IMR-90 (cell line): ENCODE measurements at regions not wholly inside any gene's neighbourhood (a gene's known extent, or its start where the extent isn't known, plus 50 kb on each side); places are given as distances from the start of the nearest gene placed in this dataset.
A peak's percentile ranks its signal among the peaks of the same experiment; 100 is the strongest.

Source experiments
- ATAC-seq: fragments of 200-7000 bp; cut with Tn5 transposase; 2 replicates; pipeline ENCODE4 v1.9.1; 2020; ENCODE audit warnings: low read depth, mild to moderate bottlenecking, moderate library complexity
- BruUV-seq: library from RNA; stranded (reverse); fragments of 400-500 nt; replicated peaks from 2 replicates; lab custom pipeline; 2021; lab: Mats Ljungman, UMichigan
- CTCF ChIA-PET: fragments of 300-600 bp; formaldehyde crosslinking; extraction: SDS; loops from one replicate; lab custom pipeline; 2021; ENCODE audit warnings: antibody characterized with exemption; lab: Yijun Ruan, JAX
- POLR2A ChIA-PET: fragments of 300-600 bp; sonication (Branson Sonifier 250); formaldehyde crosslinking; loops from one replicate; lab custom pipeline; 2022; ENCODE audit warnings: antibody characterized with exemption; ENCODE audit not compliant: unreplicated experiment; lab: Charles Lee
- DNase-seq: peaks from one replicate; pipeline ENCODE4 v3.0.0; 2013
- H2AFZ ChIP-seq: replicated peaks from 2 replicates; pipeline ENCODE3; 2013; ENCODE audit warnings: low read length, mild to moderate bottlenecking; ENCODE audit not compliant: poor library complexity
- H2AK5ac ChIP-seq: 2 replicates; pipeline ENCODE4 v1.6.1; 2013; ENCODE audit warnings: low read depth, low read length, inconsistent platforms
- H2AK9ac ChIP-seq: replicated peaks from 2 replicates; pipeline ENCODE3; 2013; ENCODE audit warnings: mild to moderate bottlenecking, low read depth, low read length, moderate library complexity; ENCODE audit not compliant: poor library complexity
- H2BK120ac ChIP-seq: 2 replicates; pipeline ENCODE4 v1.6.1; 2013; ENCODE audit warnings: low read depth, low read length, inconsistent platforms
- H2BK15ac ChIP-seq: 3 replicates; pipeline ENCODE4 v1.6.1; 2013; ENCODE audit warnings: low read depth, low read length, inconsistent platforms
- H2BK20ac ChIP-seq: 2 replicates; pipeline ENCODE4 v1.6.1; 2013; ENCODE audit warnings: low read depth, mild to moderate bottlenecking, inconsistent platforms, low read length, moderate library complexity
- H2BK5ac ChIP-seq: 2 replicates; pipeline ENCODE4 v1.6.1; 2013; ENCODE audit warnings: mild to moderate bottlenecking, low read depth, low read length, inconsistent platforms; ENCODE audit not compliant: poor library complexity, severe bottlenecking
- H3K14ac ChIP-seq: replicated peaks from 2 replicates; pipeline ENCODE4 v1.6.1; 2013; ENCODE audit warnings: low read depth, low read length, inconsistent platforms
- H3K18ac ChIP-seq: 2 replicates; pipeline ENCODE4 v1.6.1; 2013; ENCODE audit warnings: low read depth, low read length, control low read depth
- H3K23ac ChIP-seq: 2 replicates; pipeline ENCODE4 v1.6.1; 2013; ENCODE audit warnings: low read depth, low read length, inconsistent platforms
- H3K27ac ChIP-seq: 2 replicates; pipeline ENCODE4 v1.5.1; 2013; ENCODE audit warnings: mild to moderate bottlenecking, control low read depth, low read length; ENCODE audit not compliant: insufficient read depth
- H3K27me3 ChIP-seq: 2 replicates; pipeline ENCODE4 v1.6.1; 2013; ENCODE audit warnings: low read length; ENCODE audit not compliant: control insufficient read depth, insufficient read depth
- H3K36me3 ChIP-seq: 2 replicates; pipeline ENCODE4 v1.6.1; 2013; ENCODE audit warnings: low read length, mixed read lengths; ENCODE audit not compliant: control insufficient read depth, insufficient read depth
- H3K4ac ChIP-seq: 2 replicates; pipeline ENCODE4 v1.6.1; 2013; ENCODE audit warnings: low read depth, low read length, inconsistent platforms
- H3K4me1 ChIP-seq: 2 replicates; pipeline ENCODE4 v1.6.1; 2013; ENCODE audit warnings: low read length, mixed read lengths; ENCODE audit not compliant: control insufficient read depth, insufficient read depth
- H3K4me2 ChIP-seq: 2 replicates; pipeline ENCODE4 v1.6.1; 2013; ENCODE audit warnings: low read depth, mild to moderate bottlenecking, control low read depth, low read length, moderate library complexity
- H3K4me3 ChIP-seq: 2 replicates; pipeline ENCODE4 v1.5.1; 2013; ENCODE audit warnings: low read depth, mild to moderate bottlenecking, control low read depth, low read length, moderate library complexity; ENCODE audit not compliant: insufficient read depth
- H3K56ac ChIP-seq: 2 replicates; pipeline ENCODE4 v1.6.1; 2013; ENCODE audit warnings: low read length, inconsistent platforms; ENCODE audit not compliant: insufficient read depth; ENCODE audit errors: extremely low read depth
- H3K79me1 ChIP-seq, 2 experiments: 2 replicates each; pipeline ENCODE4 v1.6.1; 2013; ENCODE audit warnings: low read length in 2 of 2, inconsistent platforms in 1 of 2, low read depth in 1 of 2
- H3K9ac ChIP-seq: 2 replicates; pipeline ENCODE4 v1.6.1; 2013; ENCODE audit warnings: low read depth, low read length, control low read depth
- H3K9me1 ChIP-seq: 2 replicates; pipeline ENCODE4 v1.6.1; 2013; ENCODE audit warnings: low read length, inconsistent platforms; ENCODE audit not compliant: insufficient read depth
- H3K9me3 ChIP-seq: 2 replicates; pipeline ENCODE4 v1.6.1; 2013; ENCODE audit warnings: low read length; ENCODE audit not compliant: control insufficient read depth, insufficient read depth
- H4K20me1 ChIP-seq: 2 replicates; pipeline ENCODE4 v1.6.1; 2013; ENCODE audit warnings: low read length, inconsistent platforms; ENCODE audit not compliant: insufficient read depth
- H4K5ac ChIP-seq: 2 replicates; pipeline ENCODE4 v1.6.1; 2013; ENCODE audit warnings: mild to moderate bottlenecking, low read depth, low read length, control low read depth
- H4K8ac ChIP-seq, 2 experiments: 2 replicates each; pipeline ENCODE4 v1.6.1; 2013; ENCODE audit warnings: low read depth in 2 of 2, low read length in 2 of 2, control low read depth in 1 of 2, inconsistent platforms in 1 of 2
- H4K91ac ChIP-seq: 2 replicates; pipeline ENCODE4 v1.6.1; 2013; ENCODE audit warnings: low read depth, low read length, inconsistent platforms; ENCODE audit not compliant: insufficient read depth
- BHLHE40 ChIP-seq: fragments of 150-350 bp; IDR thresholded peaks from 2 replicates; pipeline ENCODE4 v1.6.1; 2016; ENCODE audit warnings: mild to moderate bottlenecking, low read depth, low read length
- FOS ChIP-seq: fragments of 150-350 bp; IDR thresholded peaks from 2 replicates; pipeline ENCODE4 v1.6.1; 2016; ENCODE audit warnings: low read depth, low read length
- WGBS, 2 experiments: methylation state at CpG; one replicate each; pipeline versions ENCODE4 v1.1.5 to v1.1.7; 2013; ENCODE audit warnings: missing lambda C conversion rate in 2 of 2; ENCODE audit not compliant: insufficient read length in 1 of 2; ENCODE audit errors: extremely low coverage in 2 of 2; 5-methylcytosine and 5-hydroxymethylcytosine counted together
- dilution Hi-C: fragments of 300-500 bp; cut with HindIII; formaldehyde crosslinking; loops from one replicate; pipeline ENCODE4 v1.14.3; 2018; ENCODE audit warnings: low sequenced_read_pairs; ENCODE audit not compliant: unreplicated experiment
- in situ Hi-C: fragments of 300-500 bp; cut with MboI; formaldehyde crosslinking; loops from 3 replicates; pipeline ENCODE4 v1.14.3; 2019; ENCODE audit warnings: low sequenced_read_pairs, inconsistent platforms, mixed read lengths
- intact Hi-C: fragments of 100-400 bp; cut with micrococcal nuclease; formaldehyde crosslinking; loops from 2 replicates; pipeline ENCODE4 v1.10.0; 2022

DNA sequence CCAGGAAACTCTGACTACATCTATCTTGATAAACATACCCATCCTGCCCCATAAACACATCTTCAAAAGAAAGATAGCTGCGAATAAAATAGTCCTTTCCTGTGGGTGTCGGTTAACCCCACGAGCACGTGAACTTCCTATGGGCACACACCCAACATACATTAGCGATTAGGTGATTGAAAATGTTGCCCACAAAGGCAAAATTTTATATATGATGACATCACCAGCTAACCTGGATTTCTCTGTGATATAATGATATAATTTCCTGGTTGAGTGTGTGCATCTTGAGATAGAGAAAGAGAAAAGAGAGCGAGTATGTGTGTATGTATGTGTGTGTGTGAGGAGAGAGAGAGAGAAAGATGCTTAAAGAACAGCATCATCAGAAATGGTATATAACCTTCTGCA lies 296.1 kb downstream of the PTPRC start:
- ChIA-PET CTCF (interaction anchor here (0.6 to 0.7 kb wide), 2 partner anchors 31 to 126 kb away, joined by 3 read pairs; no protein-coding TSS in a partner anchor), POLR2A (no interaction called here)
- Histone ChIP-seq H3K18ac (peak overlapping the region; percentile 70), H2AK9ac (no peak overlapping the region), H2AFZ (no peak overlapping the region), H3K27me3 (no peaks in the 10 kb centered on the region), H3K23ac (peak overlapping the region; percentile 57; the same call in 1 of the 2 replicates), H2BK120ac (peak overlapping the region; percentile 52), H2BK15ac (peak overlapping the region; percentile 69; the same call in 2 of the 3 replicates), H4K5ac (peak overlapping the region; percentile 85), H3K4me3 (peak overlapping the region; percentile 89), H3K56ac (peak overlapping the region; percentile 73), H2AK5ac (0 out of 2 replicates have a peak overlapping the region, but pooled peaks have one; percentile 75), H2BK5ac (peak overlapping the region; percentile 92), H3K36me3 (no peaks in the 10 kb centered on the region), H4K20me1 (peaks cover 9% of the 10 kb centered on the region; the same call in 1 of the 2 replicates), H3K79me1 (peaks cover 5 to 12% of the 10 kb centered on the region in 2 experiments; a peak in 3 of 4 replicates), H3K27ac (peak overlapping the region; percentile 98), H3K9me3 (no peaks in the 10 kb centered on the region), H3K4me1 (peaks cover 3% of the 10 kb centered on the region; the same call in 1 of the 2 replicates), H2BK20ac (peak overlapping the region; percentile 11; the same call in 1 of the 2 replicates), H4K8ac (peak overlapping the region in 1 of 2 experiments; percentile 77; a peak in 2 of 4 replicates), H3K9me1 (no peaks in the 10 kb centered on the region), H3K4ac (peak overlapping the region; percentile 55), H3K14ac (peak overlapping the region; percentile 72), H4K91ac (peak overlapping the region; percentile 5; the same call in 1 of the 2 replicates), H3K9ac (peak overlapping the region; percentile 91), H3K4me2 (peak overlapping the region; percentile 90)
- intact Hi-C loops = loop anchor here (1.0 to 5.0 kb wide), 3 partner anchors 148 to 487 kb away; no protein-coding TSS in a partner anchor
- BruUV-seq = no TSS peak
- WGBS, 2 experiments = no CpG with 5 or more reads among the region's 6 CpGs
- peak; percentile 75 for TF ChIP-seq BHLHE40
- TF ChIP-seq FOS = no peak
- DNase-seq (peak; percentile 51), ATAC-seq (0 out of 2 replicates have a peak, but pooled peaks have one; percentile 1)
- in situ Hi-C loops = no loop called here
- dilution Hi-C loops = no loop called here
